ENCODE measurements at regions not wholly inside any gene's neighbourhood (a gene's known extent, or its start where the extent isn't known, plus 50 kb on each side); places are given as distances from the start of the nearest gene placed in this dataset.
"Not testable (repeated sequence)": the region's sequence is repeated elsewhere in the genome, so short reads cannot be mapped to it uniquely, and the experiment has no call there.

DNA sequence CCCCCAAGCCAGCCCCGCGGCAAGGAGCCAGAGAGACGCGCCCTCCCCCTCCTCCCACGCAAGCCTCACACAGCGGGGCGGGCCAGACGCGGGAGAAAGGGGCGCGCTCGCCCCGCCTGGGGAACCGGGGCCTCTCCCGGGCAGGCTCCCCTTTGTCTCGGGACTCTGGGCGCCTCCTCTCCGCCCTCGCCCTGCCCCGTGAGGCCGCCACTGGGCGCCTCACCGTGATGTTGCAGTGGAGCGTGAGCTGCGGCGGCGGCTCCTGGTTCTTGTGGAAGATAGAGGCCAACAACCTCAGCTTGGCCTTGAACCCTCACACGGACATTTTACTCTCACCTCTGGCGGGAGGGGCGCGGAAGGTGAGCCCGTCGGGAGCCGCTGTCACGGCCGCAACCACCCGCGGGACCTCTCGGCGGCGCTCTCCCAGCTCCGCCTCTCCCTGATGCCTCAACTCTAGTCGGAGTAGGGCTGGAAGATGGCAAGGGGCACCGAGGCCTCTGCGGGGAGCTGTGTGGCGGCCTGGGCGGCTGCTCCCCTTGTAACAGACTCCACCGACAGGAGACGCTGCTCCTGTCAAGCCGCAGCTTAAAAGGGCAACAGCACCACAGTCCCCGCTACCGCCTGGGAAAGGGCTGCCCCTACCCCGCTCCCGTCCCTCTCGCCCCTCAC lies 179.2 kb upstream of the ZSCAN2 start:
- not testable (repeated sequence) for H3K79me2 ChIP-seq (ENCODE audit: insufficient read depth, low read length); H3K9ac ChIP-seq (ENCODE audit: low read depth, low read length, poor library complexity, severe bottlenecking); H3K27me3 ChIP-seq (ENCODE audit: insufficient read depth, low read length, poor library complexity, severe bottlenecking); H3F3A ChIP-seq (ENCODE audit: low read depth); H3K4me2 ChIP-seq (ENCODE audit: low read depth, low read length, poor library complexity, severe bottlenecking); H2AFZ ChIP-seq (ENCODE audit: low read length); H4K20me1 ChIP-seq (ENCODE audit: insufficient read depth, low read length, poor library complexity, severe bottlenecking); H3K9me2 ChIP-seq (replicated peaks; ENCODE audit: low read depth, low read length); H3K4me1 ChIP-seq (ENCODE audit: insufficient read depth, low read length, poor library complexity, severe bottlenecking); H3K36me3 ChIP-seq (ENCODE audit: insufficient read depth, low read length); H3K9me3 ChIP-seq (ENCODE audit: insufficient read depth, low read depth, low read length); H3K4me3 ChIP-seq (ENCODE audit: low read length, poor library complexity, severe bottlenecking)

DNA sequence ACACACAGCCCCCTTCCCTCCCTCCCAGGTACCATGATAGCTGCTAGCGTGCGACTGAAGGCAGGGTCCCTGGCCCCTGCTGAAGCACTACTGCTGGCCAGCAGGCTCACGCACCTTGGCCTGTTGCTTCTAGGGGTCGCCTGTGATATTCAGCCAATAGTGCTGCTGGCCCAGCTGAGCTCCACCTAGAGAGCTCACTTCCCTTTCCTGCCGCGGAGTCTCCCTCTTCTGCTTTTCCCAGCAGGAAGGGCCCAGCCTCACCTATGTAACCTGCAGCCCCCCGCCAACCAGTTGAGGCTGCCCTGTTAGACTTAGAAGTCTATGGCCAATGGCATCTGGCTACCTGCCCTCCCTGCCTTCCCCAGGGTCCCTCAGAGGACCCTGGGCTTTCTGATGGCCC lies 175.5 kb upstream of the ZSCAN2 start:
- H3K36me3 ChIP-seq (ENCODE audit: insufficient read depth, low read length); H3K4me2 ChIP-seq (ENCODE audit: low read depth, low read length, poor library complexity, severe bottlenecking); H4K20me1 ChIP-seq (ENCODE audit: insufficient read depth, low read length, poor library complexity, severe bottlenecking); H3K4me3 ChIP-seq (ENCODE audit: low read length, poor library complexity, severe bottlenecking); H2AFZ ChIP-seq (ENCODE audit: low read length); H3F3A ChIP-seq (ENCODE audit: low read depth); H3K79me2 ChIP-seq (ENCODE audit: insufficient read depth, low read length); H3K9ac ChIP-seq (ENCODE audit: low read depth, low read length, poor library complexity, severe bottlenecking); H3K4me1 ChIP-seq (ENCODE audit: insufficient read depth, low read length, poor library complexity, severe bottlenecking); H3K9me2 ChIP-seq (replicated peaks; ENCODE audit: low read depth, low read length); H3K27me3 ChIP-seq (ENCODE audit: insufficient read depth, low read length, poor library complexity, severe bottlenecking); H3K9me3 ChIP-seq (ENCODE audit: insufficient read depth, low read depth, low read length): not testable (repeated sequence)

DNA sequence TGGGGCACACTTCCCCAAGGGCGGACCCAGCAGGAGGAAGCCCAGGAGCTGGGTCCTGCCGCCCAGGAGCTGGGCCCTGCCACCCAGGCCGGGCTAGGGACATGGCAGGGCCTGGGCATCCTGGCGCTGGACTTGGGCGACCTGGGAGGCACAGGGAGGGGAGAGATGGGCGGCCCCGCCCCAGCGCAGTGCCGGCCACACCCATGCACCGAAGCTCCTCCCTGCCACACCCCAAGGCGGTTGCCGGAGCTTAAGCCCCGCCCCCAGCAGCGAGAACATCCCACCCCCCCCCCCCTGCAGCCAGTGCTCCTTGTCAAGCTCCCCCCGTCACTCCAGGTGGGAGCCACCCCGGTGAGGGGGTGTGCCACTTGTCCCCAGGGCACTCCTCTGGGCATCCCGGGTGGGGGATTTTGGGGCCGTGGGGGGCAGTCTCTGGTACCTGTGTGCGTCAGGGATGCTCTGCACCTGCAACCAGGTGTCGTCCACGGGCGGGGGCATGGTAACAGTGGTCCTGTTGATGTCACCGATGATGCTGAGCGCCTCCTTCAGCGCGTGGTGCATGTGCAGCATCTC lies 127.4 kb upstream of the ZSCAN2 start:
- H3K36me3 ChIP-seq (ENCODE audit: insufficient read depth, low read length); H4K20me1 ChIP-seq (ENCODE audit: insufficient read depth, low read length, poor library complexity, severe bottlenecking); H3K9me3 ChIP-seq (ENCODE audit: insufficient read depth, low read depth, low read length); H3K79me2 ChIP-seq (ENCODE audit: insufficient read depth, low read length); H3K4me2 ChIP-seq (ENCODE audit: low read depth, low read length, poor library complexity, severe bottlenecking); H3K4me3 ChIP-seq (ENCODE audit: low read length, poor library complexity, severe bottlenecking); H2AFZ ChIP-seq (ENCODE audit: low read length); H3K9ac ChIP-seq (ENCODE audit: low read depth, low read length, poor library complexity, severe bottlenecking); H3K4me1 ChIP-seq (ENCODE audit: insufficient read depth, low read length, poor library complexity, severe bottlenecking); H3K27me3 ChIP-seq (ENCODE audit: insufficient read depth, low read length, poor library complexity, severe bottlenecking); H3K9me2 ChIP-seq (replicated peaks; ENCODE audit: low read depth, low read length); H3F3A ChIP-seq (ENCODE audit: low read depth): not testable (repeated sequence)

GRCh38 chr15:84476364-84477033 lies 124.3 kb upstream of the ZSCAN2 start:
- H3K4me2 ChIP-seq (ENCODE audit: low read depth, low read length, poor library complexity, severe bottlenecking); H3K9me3 ChIP-seq (ENCODE audit: insufficient read depth, low read depth, low read length); H3F3A ChIP-seq (ENCODE audit: low read depth); H3K9ac ChIP-seq (ENCODE audit: low read depth, low read length, poor library complexity, severe bottlenecking); H3K9me2 ChIP-seq (replicated peaks; ENCODE audit: low read depth, low read length); H3K27me3 ChIP-seq (ENCODE audit: insufficient read depth, low read length, poor library complexity, severe bottlenecking); H2AFZ ChIP-seq (ENCODE audit: low read length); H4K20me1 ChIP-seq (ENCODE audit: insufficient read depth, low read length, poor library complexity, severe bottlenecking); H3K4me3 ChIP-seq (ENCODE audit: low read length, poor library complexity, severe bottlenecking); H3K36me3 ChIP-seq (ENCODE audit: insufficient read depth, low read length); H3K79me2 ChIP-seq (ENCODE audit: insufficient read depth, low read length); H3K4me1 ChIP-seq (ENCODE audit: insufficient read depth, low read length, poor library complexity, severe bottlenecking): not testable (repeated sequence)

DNA sequence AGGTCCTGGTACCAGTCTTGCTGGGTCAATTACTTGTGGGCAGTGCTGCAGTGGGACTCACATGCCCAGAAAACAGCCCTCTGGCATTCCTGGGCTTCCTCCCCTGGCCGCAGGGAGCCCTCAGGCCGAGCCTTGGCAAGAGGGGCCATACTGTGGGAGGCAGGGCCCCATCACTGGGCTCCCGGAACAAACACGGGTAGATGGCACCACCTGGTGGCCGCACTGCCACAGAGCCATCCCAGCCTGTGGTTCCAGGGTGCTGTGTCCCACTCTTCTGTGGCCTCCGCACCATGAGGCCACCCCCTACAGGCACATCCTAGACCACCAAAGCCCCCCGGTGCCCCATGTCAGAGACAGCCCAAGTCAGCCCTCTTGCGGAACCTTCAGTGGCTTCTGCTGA lies 123.3 kb upstream of the ZSCAN2 start:
- not testable (repeated sequence) for H3K4me1 ChIP-seq (ENCODE audit: insufficient read depth, low read length, poor library complexity, severe bottlenecking); H3K79me2 ChIP-seq (ENCODE audit: insufficient read depth, low read length); H4K20me1 ChIP-seq (ENCODE audit: insufficient read depth, low read length, poor library complexity, severe bottlenecking); H3K4me2 ChIP-seq (ENCODE audit: low read depth, low read length, poor library complexity, severe bottlenecking); H3K9ac ChIP-seq (ENCODE audit: low read depth, low read length, poor library complexity, severe bottlenecking); H3F3A ChIP-seq (ENCODE audit: low read depth); H2AFZ ChIP-seq (ENCODE audit: low read length); H3K4me3 ChIP-seq (ENCODE audit: low read length, poor library complexity, severe bottlenecking); H3K36me3 ChIP-seq (ENCODE audit: insufficient read depth, low read length); H3K9me3 ChIP-seq (ENCODE audit: insufficient read depth, low read depth, low read length); H3K9me2 ChIP-seq (replicated peaks; ENCODE audit: low read depth, low read length); H3K27me3 ChIP-seq (ENCODE audit: insufficient read depth, low read length, poor library complexity, severe bottlenecking)

DNA sequence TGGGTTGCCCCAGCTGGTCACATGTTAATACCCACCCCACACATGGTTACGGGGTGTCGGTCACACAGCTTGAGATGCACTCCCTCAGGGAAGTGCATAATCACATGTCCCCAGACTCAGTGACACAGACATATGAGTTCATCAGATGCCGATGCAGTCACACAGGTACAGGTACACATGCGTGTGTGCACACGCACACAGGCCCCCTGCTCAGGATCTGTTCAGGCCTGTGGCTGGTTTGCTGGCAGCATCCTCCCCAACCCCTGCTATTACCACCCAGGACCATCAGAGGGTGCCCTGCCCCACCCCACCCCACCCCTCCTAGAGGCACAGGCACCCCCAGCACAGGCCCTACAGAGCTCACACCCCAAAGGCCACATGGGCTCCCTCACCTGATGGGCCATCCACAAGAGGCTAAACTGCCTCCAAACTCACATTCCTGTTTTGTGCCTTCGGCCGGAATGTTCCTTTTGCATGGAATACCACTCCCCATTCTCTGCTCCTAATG lies 120.6 kb upstream of the ZSCAN2 start:
- H3K4me3 ChIP-seq (ENCODE audit: low read length, poor library complexity, severe bottlenecking); H3F3A ChIP-seq (ENCODE audit: low read depth); H3K9me2 ChIP-seq (replicated peaks; ENCODE audit: low read depth, low read length); H3K4me2 ChIP-seq (ENCODE audit: low read depth, low read length, poor library complexity, severe bottlenecking); H3K27me3 ChIP-seq (ENCODE audit: insufficient read depth, low read length, poor library complexity, severe bottlenecking); H3K9me3 ChIP-seq (ENCODE audit: insufficient read depth, low read depth, low read length); H3K4me1 ChIP-seq (ENCODE audit: insufficient read depth, low read length, poor library complexity, severe bottlenecking); H3K9ac ChIP-seq (ENCODE audit: low read depth, low read length, poor library complexity, severe bottlenecking); H3K79me2 ChIP-seq (ENCODE audit: insufficient read depth, low read length); H4K20me1 ChIP-seq (ENCODE audit: insufficient read depth, low read length, poor library complexity, severe bottlenecking); H3K36me3 ChIP-seq (ENCODE audit: insufficient read depth, low read length); H2AFZ ChIP-seq (ENCODE audit: low read length): not testable (repeated sequence)

GRCh38 chr15:84483859-84484258 lies 117.0 kb upstream of the ZSCAN2 start:
- not testable (repeated sequence) for H3K27me3 ChIP-seq (ENCODE audit: insufficient read depth, low read length, poor library complexity, severe bottlenecking); H3K9ac ChIP-seq (ENCODE audit: low read depth, low read length, poor library complexity, severe bottlenecking); H4K20me1 ChIP-seq (ENCODE audit: insufficient read depth, low read length, poor library complexity, severe bottlenecking); H3K9me3 ChIP-seq (ENCODE audit: insufficient read depth, low read depth, low read length); H3K4me1 ChIP-seq (ENCODE audit: insufficient read depth, low read length, poor library complexity, severe bottlenecking); H3F3A ChIP-seq (ENCODE audit: low read depth); H2AFZ ChIP-seq (ENCODE audit: low read length); H3K79me2 ChIP-seq (ENCODE audit: insufficient read depth, low read length); H3K9me2 ChIP-seq (replicated peaks; ENCODE audit: low read depth, low read length); H3K4me3 ChIP-seq (ENCODE audit: low read length, poor library complexity, severe bottlenecking); H3K4me2 ChIP-seq (ENCODE audit: low read depth, low read length, poor library complexity, severe bottlenecking); H3K36me3 ChIP-seq (ENCODE audit: insufficient read depth, low read length)
